PC-3 (cell line): ENCODE measurements at regions not wholly inside any gene's neighbourhood (a gene's known extent, or its start where the extent isn't known, plus 50 kb on each side); places are given as distances from the start of the nearest gene placed in this dataset.

Source experiments
- ATAC-seq: fragments of 200-7000 bp; cut with Tn5 transposase; 2 replicates; pipeline ENCODE4 v1.9.1; 2020; ENCODE audit warnings: mild to moderate bottlenecking, moderate library complexity
- BruUV-seq: library from RNA; stranded (reverse); fragments of 400-500 nt; replicated peaks from 2 replicates; lab custom pipeline; 2021; lab: Mats Ljungman, UMichigan
- CTCF ChIA-PET: fragments of 300-600 bp; sonication (Branson Sonifier 250); formaldehyde crosslinking; loops from one replicate; lab custom pipeline; 2022; ENCODE audit warnings: antibody characterized with exemption; lab: Charles Lee
- POLR2A ChIA-PET: fragments of 300-600 bp; sonication (Branson Sonifier 250); formaldehyde crosslinking; loops from one replicate; lab custom pipeline; 2022; ENCODE audit warnings: antibody characterized with exemption; ENCODE audit not compliant: unreplicated experiment; lab: Charles Lee
- DNase-seq: peaks from one replicate; pipeline ENCODE4 v3.0.0-alpha.2; 2015
- H2AFZ ChIP-seq: fragments of 300-600 bp; sonication (generic); 2 replicates; pipeline ENCODE4 v1.6.0; 2016; ENCODE audit warnings: antibody characterized with exemption, low read length
- H3F3A ChIP-seq: fragments of 300-600 bp; sonication (generic); one replicate; pipeline ENCODE4 v1.6.0; 2017; ENCODE audit warnings: antibody characterized with exemption, low read length, control low read depth, mild to moderate bottlenecking; ENCODE audit not compliant: unreplicated experiment
- H3K27ac ChIP-seq: fragments of 300-600 bp; sonication (generic); 2 replicates; pipeline ENCODE4 v1.5.1; 2016; ENCODE audit warnings: mild to moderate bottlenecking, low read length
- H3K27me3 ChIP-seq: fragments of 300-600 bp; sonication (generic); 2 replicates; pipeline ENCODE4 v1.6.1; 2016; ENCODE audit warnings: low read length, mixed read lengths
- H3K36me3 ChIP-seq: fragments of 300-600 bp; sonication (generic); 2 replicates; pipeline ENCODE4 v1.6.1; 2016; ENCODE audit warnings: low read depth, mixed run types, low read length, mixed read lengths
- H3K4me1 ChIP-seq: fragments of 300-600 bp; sonication (generic); 2 replicates; pipeline ENCODE4 v1.5.1; 2016; ENCODE audit warnings: low read length; ENCODE audit not compliant: insufficient read depth
- H3K4me2 ChIP-seq: fragments of 300-600 bp; sonication (generic); 2 replicates; pipeline ENCODE4 v1.6.0; 2016; ENCODE audit warnings: low read length
- H3K4me3 ChIP-seq: fragments of 300-600 bp; sonication (generic); 2 replicates; pipeline ENCODE4 v1.5.1; 2016; ENCODE audit warnings: mild to moderate bottlenecking, low read length, mixed read lengths
- H3K79me2 ChIP-seq: fragments of 300-600 bp; sonication (generic); 2 replicates; pipeline ENCODE4 v1.6.1; 2017; ENCODE audit warnings: low read length, mixed read lengths
- H3K9ac ChIP-seq: fragments of 300-600 bp; sonication (generic); 2 replicates; pipeline ENCODE4 v1.6.0; 2016; ENCODE audit warnings: mild to moderate bottlenecking, low read length
- H3K9me2 ChIP-seq: fragments of 300-600 bp; sonication (generic); replicated peaks from 2 replicates; pipeline ENCODE4 v1.6.1; 2016; ENCODE audit warnings: mixed run types, low read length, mixed read lengths
- H3K9me3 ChIP-seq: fragments of 300-600 bp; sonication (generic); 2 replicates; pipeline ENCODE4 v1.6.1; 2016; ENCODE audit warnings: low read length, mixed read lengths
- H4K20me1 ChIP-seq: fragments of 300-600 bp; sonication (generic); 2 replicates; pipeline ENCODE4 v1.6.1; 2016; ENCODE audit warnings: low read length, mixed read lengths
- CTCF ChIP-seq: fragments of 300-600 bp; sonication (generic); conservative IDR thresholded peaks from 2 replicates; pipeline ENCODE4 v1.5.1; 2017; ENCODE audit warnings: antibody characterized with exemption, low read depth, mild to moderate bottlenecking, low read length
- EZH2 ChIP-seq: fragments of 300-600 bp; sonication (generic); IDR thresholded peaks from one replicate; pipeline ENCODE4 v1.6.1; 2017; ENCODE audit warnings: antibody characterized with exemption, mild to moderate bottlenecking, low read length; ENCODE audit not compliant: unreplicated experiment
- EZH2phosphoT487 ChIP-seq: fragments of 300-600 bp; sonication (generic); IDR thresholded peaks from 2 replicates; pipeline ENCODE4 v1.6.1; 2018; ENCODE audit warnings: mild to moderate bottlenecking, antibody characterized with exemption, low read length, borderline replicate concordance
- intact Hi-C: fragments of 100-400 bp; cut with micrococcal nuclease; formaldehyde crosslinking; loops from 2 replicates; pipeline ENCODE4 v1.9.0; 2023

GRCh38 chr7:125648543-125648942 is 718.9 kb upstream of the POT1 start:
- H3K9me3 ChIP-seq, result no peaks in the 10 kb centered on the region
- peak; percentile 8 for DNase-seq
- no peaks in the 10 kb centered on the region for H3K36me3 ChIP-seq
- H3K4me2 ChIP-seq, result no peak overlapping the region
- intact Hi-C loops, result no loop called here
- TF ChIP-seq EZH2, result no peak
- TF ChIP-seq CTCF, result no peak
- no peak for TF ChIP-seq EZH2phosphoT487
- no peak overlapping the region for H3K4me3 ChIP-seq
- no TSS peak for BruUV-seq
- no peaks in the 10 kb centered on the region for H3K27me3 ChIP-seq
- ChIA-PET POLR2A (interaction anchor here (0.5 kb wide), 1 partner anchor 519 kb away, joined by 4 read pairs; no protein-coding TSS in a partner anchor), CTCF (no interaction called here)
- no peaks in the 10 kb centered on the region for H3K9me2 ChIP-seq
- no peaks in the 10 kb centered on the region for H3K4me1 ChIP-seq
- peak; percentile 70 for ATAC-seq
- no peaks in the 10 kb centered on the region for H3F3A ChIP-seq
- H2AFZ ChIP-seq, result no peak overlapping the region
- H3K79me2 ChIP-seq, result no peaks in the 10 kb centered on the region
- no peaks in the 10 kb centered on the region for H4K20me1 ChIP-seq
- no peak overlapping the region for H3K9ac ChIP-seq
- H3K27ac ChIP-seq, result no peak overlapping the region

- no peaks in the 10 kb centered on the region for H3K9me2 ChIP-seq
- CTCF ChIA-PET, result no interaction called here
- no peaks in the 10 kb centered on the region for H3K27me3 ChIP-seq
- TF ChIP-seq EZH2, result no peak
- no peak for TF ChIP-seq EZH2phosphoT487
- TF ChIP-seq CTCF, result no peak
- BruUV-seq, result no TSS peak
- H2AFZ ChIP-seq, result no peak overlapping the region
- H3K4me1 ChIP-seq, result no peaks in the 10 kb centered on the region
- H4K20me1 ChIP-seq, result no peaks in the 10 kb centered on the region
- no peak overlapping the region for H3K9ac ChIP-seq
- H3F3A ChIP-seq, result no peaks in the 10 kb centered on the region
- no peak overlapping the region for H3K27ac ChIP-seq
- no peak overlapping the region for H3K4me2 ChIP-seq
- ATAC-seq (no peak), DNase-seq (no peak)
- POLR2A ChIA-PET, result no interaction called here
- H3K79me2 ChIP-seq, result no peaks in the 10 kb centered on the region
- no peaks in the 10 kb centered on the region for H3K36me3 ChIP-seq
- no peak overlapping the region for H3K4me3 ChIP-seq
- no peaks in the 10 kb centered on the region for H3K9me3 ChIP-seq
- intact Hi-C loops, result no loop called here
These were observed 716.1 kb upstream of the POT1 start for GRCh38 chr7:125645770-125646169.

GRCh38 chr7:125644109-125644508 is 714.5 kb upstream of the POT1 start:
- Histone ChIP-seq H3K9me3 (no peaks in the 10 kb centered on the region), H3K4me1 (no peaks in the 10 kb centered on the region), H3K27ac (no peak overlapping the region), H3K9me2 (no peaks in the 10 kb centered on the region), H4K20me1 (no peaks in the 10 kb centered on the region), H3K9ac (no peak overlapping the region), H3K79me2 (no peaks in the 10 kb centered on the region), H3K36me3 (no peaks in the 10 kb centered on the region), H3K27me3 (no peaks in the 10 kb centered on the region), H3F3A (no peaks in the 10 kb centered on the region), H3K4me3 (no peak overlapping the region), H2AFZ (no peak overlapping the region), H3K4me2 (no peak overlapping the region)
- ATAC-seq (no peak), DNase-seq (no peak)
- ChIA-PET CTCF (no interaction called here), POLR2A (no interaction called here)
- intact Hi-C loops, result no loop called here
- TF ChIP-seq CTCF (no peak), EZH2phosphoT487 (no peak), EZH2 (no peak)
- BruUV-seq, result no TSS peak
